Gastroesophageal sphincter (tissue), 4 donors: ENCODE measurements at regions not wholly inside any gene's neighbourhood (a gene's known extent, or its start where the extent isn't known, plus 50 kb on each side); places are given as distances from the start of the nearest gene placed in this dataset.

Source experiments
- ATAC-seq: fragments of 150-250 bp; one replicate; pipeline ENCODE4 v1.9.1; 2016; ENCODE audit warnings: mild to moderate bottlenecking, moderate library complexity
- H3K27ac ChIP-seq, 4 donors: fragments of 200-600 bp; sonication (generic) in 3 of 4; 1 replicate in 3 of 4; 2 replicates in 1 of 4; pipeline ENCODE4 v1.5.1; 2016 to 2019
- H3K27me3 ChIP-seq: fragments of 200-600 bp; sonication (generic); one replicate; pipeline ENCODE4 v1.5.1; 2019
- H3K36me3 ChIP-seq, 2 donors: fragments of 200-600 bp; sonication (generic); one replicate each; pipeline ENCODE4 v1.5.1; 2019; ENCODE audit warnings: control low read depth in 1 of 2
- H3K4me1 ChIP-seq, 3 donors: fragments of 200-600 bp; sonication (generic); 1 replicate in 2 of 3; 2 replicates in 1 of 3; pipeline ENCODE4 v1.5.1; 2016 to 2019; ENCODE audit warnings: control low read depth in 2 of 3
- H3K4me3 ChIP-seq, 2 donors: fragments of 200-600 bp; sonication (generic); one replicate each; pipeline ENCODE4 v1.5.1; 2019; ENCODE audit warnings: mild to moderate bottlenecking in 1 of 2, moderate library complexity in 1 of 2
- H3K9me3 ChIP-seq, 3 donors: fragments of 200-600 bp; sonication (generic); one replicate each; pipeline ENCODE4 v1.5.1; 2017 to 2019; ENCODE audit warnings: control low read depth in 2 of 3
- CTCF ChIP-seq, 4 experiments: fragments of 200-600 bp in 2 of 4; fragments of 450-650 bp in 2 of 4; sonication (generic) in 1 of 4; IDR thresholded peaks; one replicate each; pipeline ENCODE4 v1.5.1; 2017 to 2019; ENCODE audit warnings: antibody characterized with exemption in 4 of 4, mild to moderate bottlenecking in 2 of 4, moderate library complexity in 2 of 4
- EP300 ChIP-seq: sonication (generic); formaldehyde crosslinking; IDR thresholded peaks from one replicate; pipeline ENCODE4 v1.6.1; 2017; ENCODE audit warnings: antibody characterized with exemption, mild to moderate bottlenecking
- POLR2A ChIP-seq, 2 donors: fragments of 450-650 bp; IDR thresholded peaks; one replicate each; pipeline ENCODE4 v1.6.1; 2017; ENCODE audit warnings: antibody characterized with exemption in 2 of 2, mild to moderate bottlenecking in 2 of 2, moderate library complexity in 1 of 2
- POLR2AphosphoS5 ChIP-seq: sonication (generic); formaldehyde crosslinking; IDR thresholded peaks from one replicate; pipeline ENCODE4 v1.6.1; 2017; ENCODE audit warnings: antibody characterized with exemption
- WGBS, 2 donors: methylation state at CpG; one replicate each; pipeline ENCODE4 v1.1.5; 2018; ENCODE audit warnings: low coverage in 1 of 2; 5-methylcytosine and 5-hydroxymethylcytosine counted together

GRCh38 chr2:215683295-215683694 lies 247.4 kb upstream of the FN1 start:
- H3K27ac ChIP-seq = no peak overlapping the region
- H3K4me1 ChIP-seq = peaks cover 0 to 13% (median 0%) of the 10 kb centered on the region in 3 donors
- WGBS, 2 donors = 69 to 73% methylated on average over 4 of the region's 4 CpGs
- H3K4me3 ChIP-seq = no peak overlapping the region
- no peaks in the 10 kb centered on the region for H3K9me3 ChIP-seq
- ATAC-seq = no peak
- no peaks in the 10 kb centered on the region for H3K27me3 ChIP-seq
- H3K36me3 ChIP-seq = no peaks in the 10 kb centered on the region
- TF ChIP-seq POLR2AphosphoS5 (no peak), CTCF (IDR thresholded peaks at IDR 0.05) (no peak), POLR2A (IDR thresholded peaks at IDR 0.05) (no peak), EP300 (no peak)

DNA sequence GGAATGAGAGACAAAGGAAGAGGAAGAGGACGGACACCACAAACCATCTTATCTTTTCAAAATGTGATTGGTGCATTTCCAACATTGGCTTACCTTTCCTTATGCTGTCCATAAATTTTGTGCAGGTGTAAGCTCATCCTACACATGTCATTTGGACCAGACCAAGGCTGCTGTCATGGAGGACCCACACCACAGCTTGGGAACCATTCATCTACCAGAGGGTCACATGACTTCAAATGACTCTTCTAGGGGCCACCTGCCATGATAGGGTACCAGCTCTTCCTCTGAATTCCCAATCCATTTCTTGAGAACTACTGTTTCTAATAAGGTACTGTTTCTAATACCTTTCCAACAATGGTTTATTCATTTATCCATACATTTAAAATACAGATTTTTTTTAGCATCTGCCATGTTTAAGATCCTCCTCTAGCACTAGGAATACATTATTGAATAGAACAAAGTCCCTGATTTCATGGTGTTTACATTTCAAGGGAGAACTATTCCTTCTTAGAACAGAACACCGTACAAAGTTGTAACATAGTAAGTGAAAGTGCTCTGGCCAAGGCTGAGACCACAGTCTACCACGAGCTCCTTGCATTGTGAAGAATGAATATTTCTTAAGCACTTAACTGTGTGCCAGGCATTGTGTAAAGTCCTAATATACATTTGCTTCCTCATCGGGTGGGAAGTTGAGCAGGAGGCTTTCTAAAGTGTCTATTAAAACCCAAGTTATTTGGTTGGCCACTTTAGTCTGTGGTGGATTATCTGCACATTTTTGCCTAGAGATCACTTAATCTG lies 246.1 kb upstream of the FN1 start:
- no peak overlapping the region for H3K27ac ChIP-seq
- no peaks in the 10 kb centered on the region for H3K36me3 ChIP-seq
- peaks cover 0 to 19% (median 0%) of the 10 kb centered on the region in 3 donors for H3K4me1 ChIP-seq
- no peaks in the 10 kb centered on the region for H3K27me3 ChIP-seq
- 33 to 85% methylated on average over 1 to 4 of the region's 4 CpGs for WGBS, 2 donors
- H3K9me3 ChIP-seq = no peaks in the 10 kb centered on the region
- ATAC-seq = no peak
- H3K4me3 ChIP-seq = no peak overlapping the region
- TF ChIP-seq CTCF (IDR thresholded peaks at IDR 0.05) = no peak
- no peak for TF ChIP-seq POLR2A (IDR thresholded peaks at IDR 0.05)
- TF ChIP-seq EP300 = no peak
- TF ChIP-seq POLR2AphosphoS5 = no peak

DNA sequence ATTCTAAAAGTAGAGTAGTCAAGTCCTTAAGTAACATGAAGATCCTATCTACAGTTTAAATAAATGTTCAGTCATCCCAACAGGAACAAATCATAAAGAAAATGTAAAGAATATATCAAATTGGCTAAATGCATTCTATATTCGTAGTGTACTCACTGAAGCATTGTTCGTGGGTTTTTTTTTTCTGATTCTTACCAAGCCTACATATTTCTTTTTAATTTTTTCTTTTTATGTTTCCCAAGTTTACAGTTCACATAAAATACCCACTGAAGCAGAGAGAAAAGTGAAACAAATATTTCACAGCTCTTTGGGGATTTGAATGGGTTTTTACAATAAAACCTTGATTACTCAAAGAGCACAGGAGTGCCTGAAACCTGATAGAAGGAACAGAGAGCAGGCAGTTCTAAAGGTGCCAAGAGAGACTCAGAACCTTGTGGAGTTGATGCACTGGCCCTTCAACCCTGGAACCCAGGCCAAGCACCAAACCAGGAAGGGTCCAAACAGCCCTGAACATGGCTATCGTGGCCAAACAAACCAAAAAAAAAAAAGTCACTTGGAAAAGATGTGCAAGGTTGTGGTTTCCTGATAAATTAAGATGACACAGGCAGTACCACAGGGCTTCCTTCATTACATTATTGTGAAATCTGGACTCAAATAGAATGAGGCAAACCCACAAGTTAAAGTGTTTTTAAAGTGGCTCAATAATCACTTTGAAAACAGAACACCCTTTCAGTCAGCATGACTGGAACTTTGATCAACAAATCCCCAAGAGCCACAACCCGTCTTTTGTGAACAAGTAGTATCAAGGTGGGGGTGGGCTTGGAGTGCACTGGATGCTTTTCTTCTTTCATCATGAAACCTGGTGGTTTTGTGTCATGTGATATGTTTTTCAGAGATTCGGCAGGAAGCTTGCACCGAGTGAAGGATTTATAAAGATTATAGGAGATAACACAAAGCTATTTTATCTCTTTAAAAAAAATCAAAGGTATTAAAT lies 245.0 kb upstream of the FN1 start:
- H3K27me3 ChIP-seq = no peaks in the 10 kb centered on the region
- H3K9me3 ChIP-seq = no peaks in the 10 kb centered on the region
- ATAC-seq = peak; percentile 79
- 70 to 73% methylated on average over 5 to 6 of the region's 6 CpGs for WGBS, 2 donors
- no peaks in the 10 kb centered on the region for H3K36me3 ChIP-seq
- peaks cover 0 to 19% (median 0%) of the 10 kb centered on the region in 3 donors for H3K4me1 ChIP-seq
- TF ChIP-seq POLR2A (IDR thresholded peaks at IDR 0.05) (no peak), EP300 (no peak), CTCF (IDR thresholded peaks at IDR 0.05) (no peak), POLR2AphosphoS5 (no peak)
- no peak overlapping the region for H3K27ac ChIP-seq
- no peak overlapping the region for H3K4me3 ChIP-seq

GRCh38 chr2:215678094-215678493 lies 242.2 kb upstream of the FN1 start:
- ATAC-seq = no peak
- no peak overlapping the region for H3K4me3 ChIP-seq
- H3K27ac ChIP-seq = no peak overlapping the region
- H3K4me1 ChIP-seq = peaks cover 0 to 19% (median 0%) of the 10 kb centered on the region in 3 donors
- no peak for TF ChIP-seq POLR2A (IDR thresholded peaks at IDR 0.05)
- no peak for TF ChIP-seq EP300
- TF ChIP-seq POLR2AphosphoS5 = no peak
- TF ChIP-seq CTCF (IDR thresholded peaks at IDR 0.05) = no peak
- no peaks in the 10 kb centered on the region for H3K9me3 ChIP-seq
- H3K27me3 ChIP-seq = no peaks in the 10 kb centered on the region
- no peaks in the 10 kb centered on the region for H3K36me3 ChIP-seq
